ENCODE measurements at regions not wholly inside any gene's neighbourhood (a gene's known extent, or its start where the extent isn't known, plus 50 kb on each side); places are given as distances from the start of the nearest gene placed in this dataset.

GRCh38 chr10:60605476-60605875, 172.8 kb upstream of the CDK1 start:
- no peaks in the 10 kb centered on the region for H3K79me2 ChIP-seq (ENCODE audit: control insufficient read depth, insufficient read depth, low read length)
- no peak overlapping the region for H3K4me3 ChIP-seq (ENCODE audit: control insufficient read depth in 2 of 3, extremely low read depth in 1 of 3, insufficient read depth in 2 of 3, low read depth in 1 of 3, low read length in 3 of 3)
- no peak overlapping the region for H3K4me2 ChIP-seq (ENCODE audit: control insufficient read depth, extremely low read depth, insufficient read depth, low read depth, low read length)
- H3K9me3 ChIP-seq (ENCODE audit: control insufficient read depth, low read depth, low read length): no peaks in the 10 kb centered on the region
- H3K27ac ChIP-seq (ENCODE audit: control insufficient read depth, insufficient read depth, low read length): no peak overlapping the region
- H2AFZ ChIP-seq (ENCODE audit: control insufficient read depth, low read length): no peak overlapping the region
- peaks cover 11% of the 10 kb centered on the region for H3K4me1 ChIP-seq (ENCODE audit: control insufficient read depth, extremely low read depth, insufficient read depth, low read length)
- TF ChIP-seq EZH2 (IDR thresholded peaks at IDR 0.05; ENCODE audit: low read length): no peak
- TF ChIP-seq CTCF (optimal IDR thresholded peaks at IDR 0.05 in 1 of 3, IDR thresholded peaks at IDR 0.05 in 1 of 3, conservative IDR thresholded peaks at IDR 0.05 in 1 of 3; ENCODE audit: extremely low read depth in 1 of 3, insufficient read depth in 2 of 3, low read length in 3 of 3): no peak
- DNase-seq (ENCODE audit: low read depth, low spot score) (no peak), FAIRE-seq (no peak)
- no peaks in the 10 kb centered on the region for H3K36me3 ChIP-seq (ENCODE audit: control insufficient read depth in 2 of 2, extremely low read depth in 1 of 2, insufficient read depth in 2 of 2, low read length in 2 of 2)
- H4K20me1 ChIP-seq (ENCODE audit: control insufficient read depth, extremely low read depth, insufficient read depth, low read length): no peaks in the 10 kb centered on the region
- dilution Hi-C loops (cut with MboI; ENCODE audit: extremely low pct_ligation_motif_present, low sequenced_read_pairs): no loop called here
- no peak overlapping the region for H3K9ac ChIP-seq (ENCODE audit: control insufficient read depth, extremely low read depth, insufficient read depth, low read length)
- H3K27me3 ChIP-seq (ENCODE audit: control insufficient read depth, extremely low read depth, insufficient read depth, low read length): no peaks in the 10 kb centered on the region
- no peaks in the 10 kb centered on the region for H3K9me1 ChIP-seq (ENCODE audit: control insufficient read depth, extremely low read depth, insufficient read depth, low read length)

GRCh38 chr10:60604342-60604741, 173.9 kb upstream of the CDK1 start:
- FAIRE-seq (no peak), DNase-seq (ENCODE audit: low read depth, low spot score) (no peak)
- H3K27me3 ChIP-seq (ENCODE audit: control insufficient read depth, extremely low read depth, insufficient read depth, low read length): no peaks in the 10 kb centered on the region
- H3K27ac ChIP-seq (ENCODE audit: control insufficient read depth, insufficient read depth, low read length): no peak overlapping the region
- H2AFZ ChIP-seq (ENCODE audit: control insufficient read depth, low read length): no peak overlapping the region
- no peak for TF ChIP-seq EZH2 (IDR thresholded peaks at IDR 0.05; ENCODE audit: low read length)
- TF ChIP-seq CTCF (optimal IDR thresholded peaks at IDR 0.05 in 1 of 3, IDR thresholded peaks at IDR 0.05 in 1 of 3, conservative IDR thresholded peaks at IDR 0.05 in 1 of 3; ENCODE audit: extremely low read depth in 1 of 3, insufficient read depth in 2 of 3, low read length in 3 of 3): no peak
- H4K20me1 ChIP-seq (ENCODE audit: control insufficient read depth, extremely low read depth, insufficient read depth, low read length): no peaks in the 10 kb centered on the region
- H3K4me1 ChIP-seq (ENCODE audit: control insufficient read depth, extremely low read depth, insufficient read depth, low read length): peaks cover 11% of the 10 kb centered on the region
- dilution Hi-C loops (cut with MboI; ENCODE audit: extremely low pct_ligation_motif_present, low sequenced_read_pairs): no loop called here
- no peak overlapping the region for H3K4me3 ChIP-seq (ENCODE audit: control insufficient read depth in 2 of 3, extremely low read depth in 1 of 3, insufficient read depth in 2 of 3, low read depth in 1 of 3, low read length in 3 of 3)
- no peaks in the 10 kb centered on the region for H3K9me3 ChIP-seq (ENCODE audit: control insufficient read depth, low read depth, low read length)
- H3K4me2 ChIP-seq (ENCODE audit: control insufficient read depth, extremely low read depth, insufficient read depth, low read depth, low read length): no peak overlapping the region
- no peaks in the 10 kb centered on the region for H3K36me3 ChIP-seq (ENCODE audit: control insufficient read depth in 2 of 2, extremely low read depth in 1 of 2, insufficient read depth in 2 of 2, low read length in 2 of 2)
- no peak overlapping the region for H3K9ac ChIP-seq (ENCODE audit: control insufficient read depth, extremely low read depth, insufficient read depth, low read length)
- no peaks in the 10 kb centered on the region for H3K9me1 ChIP-seq (ENCODE audit: control insufficient read depth, extremely low read depth, insufficient read depth, low read length)
- H3K79me2 ChIP-seq (ENCODE audit: control insufficient read depth, insufficient read depth, low read length): no peaks in the 10 kb centered on the region
